Gastrocnemius medialis (tissue), 4 donors: ENCODE measurements at regions not wholly inside any gene's neighbourhood (a gene's known extent, or its start where the extent isn't known, plus 50 kb on each side); places are given as distances from the start of the nearest gene placed in this dataset.
"Not testable (repeated sequence)": the region's sequence is repeated elsewhere in the genome, so short reads cannot be mapped to it uniquely, and the experiment has no call there.

Experiments used
- ATAC-seq, 2 donors: fragments of 150-250 bp; one replicate each; pipeline ENCODE4 v1.9.1; 2016
- DNase-seq, 2 donors: peaks; one replicate each; pipeline ENCODE4 v3.0.0-alpha.2; 2019
- H3K27ac ChIP-seq, 4 donors: fragments of 200-600 bp; sonication (generic); 1 replicate in 1 of 4; 2 replicates in 3 of 4; pipeline ENCODE4 v1.5.1; 2016 to 2018; ENCODE audit warnings: mild to moderate bottlenecking in 2 of 4, moderate library complexity in 1 of 4
- H3K27me3 ChIP-seq, 3 donors: fragments of 200-600 bp; sonication (generic) in 2 of 3; 1 replicate in 1 of 3; 2 replicates in 2 of 3; pipeline versions ENCODE4 v1.5.1 to v1.6.0; 2016 to 2019; ENCODE audit warnings: mild to moderate bottlenecking in 1 of 3, moderate library complexity in 1 of 3
- H3K36me3 ChIP-seq, 2 donors: fragments of 200-600 bp; sonication (generic) in 1 of 2; one replicate each; pipeline ENCODE4 v1.5.1; 2017 to 2018
- H3K4me1 ChIP-seq, 2 donors: fragments of 200-600 bp; sonication (generic) in 1 of 2; one replicate each; pipeline ENCODE4 v1.5.1; 2016 to 2017; ENCODE audit warnings: mild to moderate bottlenecking in 2 of 2
- H3K4me3 ChIP-seq, 4 donors: fragments of 200-600 bp; sonication (generic) in 3 of 4; 1 replicate in 1 of 4; 2 replicates in 3 of 4; pipeline ENCODE4 v1.5.1; 2016 to 2019; ENCODE audit warnings: mild to moderate bottlenecking in 2 of 4
- H3K9me3 ChIP-seq, 3 donors: fragments of 200-600 bp; sonication (generic) in 2 of 3; 1 replicate in 1 of 3; 2 replicates in 2 of 3; pipeline ENCODE4 v1.5.1; 2016 to 2019
- POLR2A ChIP-seq, 2 donors: fragments of 450-650 bp; IDR thresholded peaks; one replicate each; pipeline ENCODE4 v1.6.1; 2017; ENCODE audit warnings: antibody characterized with exemption in 2 of 2, mild to moderate bottlenecking in 2 of 2, moderate library complexity in 2 of 2
- in situ Hi-C, 4 donors: fragments of 200-750 bp; cut with MboI; loops; one replicate each; pipeline versions ENCODE4 v1.15.0 to v1.8.0; 2017; ENCODE audit warnings: low sequenced_read_pairs in 4 of 4
- intact Hi-C: fragments of 100-400 bp; cut with DNase I; formaldehyde crosslinking; loops from one replicate; pipeline ENCODE4 v1.15.1; 2023; ENCODE audit warnings: low total_unique reads
- TF ChIP-seq, protein P1 (sequence below), 5 experiments: fragments of 450-650 bp in 3 of 5; fragments of 200-600 bp in 2 of 5; sonication (generic) in 2 of 5; IDR thresholded peaks in 4 of 5; conservative IDR thresholded peaks in 1 of 5; 1 replicate in 4 of 5; 2 replicates in 1 of 5; pipeline ENCODE4 v1.5.1; 2016 to 2019; ENCODE audit warnings: antibody characterized with exemption in 5 of 5, mild to moderate bottlenecking in 3 of 5, moderate library complexity in 3 of 5

DNA sequence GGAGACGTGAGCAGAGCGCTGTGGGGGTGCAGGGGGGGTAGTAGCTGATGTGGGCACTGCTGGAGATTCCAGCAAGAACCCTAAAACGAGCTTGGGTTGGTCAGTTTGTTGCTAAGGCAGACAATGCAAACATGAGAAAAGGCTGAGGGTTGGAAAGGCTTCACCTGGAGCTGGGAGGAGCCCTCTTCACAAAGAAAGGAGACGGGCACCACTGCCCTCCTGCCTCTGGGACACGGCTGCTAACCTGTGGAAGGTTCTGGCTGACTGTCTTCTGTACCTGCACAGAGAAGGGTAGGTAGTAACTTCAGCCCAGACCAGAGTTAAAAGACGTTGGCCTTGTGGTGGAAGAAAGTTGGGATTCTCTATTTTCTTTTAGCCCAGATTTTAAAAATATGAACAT, 108.7 kb downstream of the SUCLA2 start:
- intact Hi-C loops (no loop called here), in situ Hi-C loops (no loop called here)
- Histone ChIP-seq H3K4me3 (no peak overlapping the region), H3K36me3 (peaks cover 0 to 5% of the 10 kb centered on the region in 2 donors), H3K27me3 (no peaks in the 10 kb centered on the region), H3K9me3 (no peaks in the 10 kb centered on the region), H3K27ac (no peak overlapping the region), H3K4me1 (no peaks in the 10 kb centered on the region)
- DNase-seq (no peak), ATAC-seq (no peak)
- TF ChIP-seq, protein P1, sequence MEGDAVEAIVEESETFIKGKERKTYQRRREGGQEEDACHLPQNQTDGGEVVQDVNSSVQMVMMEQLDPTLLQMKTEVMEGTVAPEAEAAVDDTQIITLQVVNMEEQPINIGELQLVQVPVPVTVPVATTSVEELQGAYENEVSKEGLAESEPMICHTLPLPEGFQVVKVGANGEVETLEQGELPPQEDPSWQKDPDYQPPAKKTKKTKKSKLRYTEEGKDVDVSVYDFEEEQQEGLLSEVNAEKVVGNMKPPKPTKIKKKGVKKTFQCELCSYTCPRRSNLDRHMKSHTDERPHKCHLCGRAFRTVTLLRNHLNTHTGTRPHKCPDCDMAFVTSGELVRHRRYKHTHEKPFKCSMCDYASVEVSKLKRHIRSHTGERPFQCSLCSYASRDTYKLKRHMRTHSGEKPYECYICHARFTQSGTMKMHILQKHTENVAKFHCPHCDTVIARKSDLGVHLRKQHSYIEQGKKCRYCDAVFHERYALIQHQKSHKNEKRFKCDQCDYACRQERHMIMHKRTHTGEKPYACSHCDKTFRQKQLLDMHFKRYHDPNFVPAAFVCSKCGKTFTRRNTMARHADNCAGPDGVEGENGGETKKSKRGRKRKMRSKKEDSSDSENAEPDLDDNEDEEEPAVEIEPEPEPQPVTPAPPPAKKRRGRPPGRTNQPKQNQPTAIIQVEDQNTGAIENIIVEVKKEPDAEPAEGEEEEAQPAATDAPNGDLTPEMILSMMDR (IDR thresholded peaks at IDR 0.05 in 4 of 5, conservative IDR thresholded peaks at IDR 0.05 in 1 of 5) = no peak
- TF ChIP-seq POLR2A (IDR thresholded peaks at IDR 0.05) = no peak

DNA sequence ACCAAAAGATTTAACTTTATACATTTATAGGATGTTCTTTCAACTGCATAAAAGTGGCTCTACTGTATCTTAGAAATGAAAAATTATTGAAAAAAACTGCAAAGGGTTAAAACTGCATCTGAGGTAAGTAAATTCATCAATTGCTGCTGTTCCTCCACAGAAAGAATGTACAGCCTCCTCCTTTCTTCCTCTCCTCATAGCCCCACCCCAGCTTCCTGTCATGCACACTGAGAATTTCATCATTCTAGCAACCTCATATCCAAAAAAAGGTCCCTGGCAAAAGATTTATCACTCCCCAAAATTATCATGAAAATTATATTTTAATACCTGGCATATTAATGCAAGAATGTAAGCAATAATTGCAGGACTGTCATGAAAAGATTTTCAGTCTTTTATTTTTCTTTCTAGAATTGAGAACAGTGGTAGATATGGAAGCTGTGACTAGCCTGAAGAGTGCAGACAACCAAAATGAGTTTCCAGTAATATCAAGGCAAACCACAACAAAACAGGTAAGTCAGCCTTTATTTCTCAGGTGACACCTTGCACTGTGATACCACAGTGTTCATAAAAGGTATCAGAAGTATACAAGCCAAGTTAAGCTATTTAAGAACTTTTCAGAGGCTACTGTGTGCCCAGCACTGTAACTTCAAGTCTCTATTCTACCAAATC, 110.8 kb downstream of the SUCLA2 start:
- DNase-seq (no peak), ATAC-seq (no peak)
- H3K27me3 ChIP-seq = no peaks in the 10 kb centered on the region
- no peaks in the 10 kb centered on the region for H3K36me3 ChIP-seq
- H3K4me3 ChIP-seq = no peak overlapping the region
- intact Hi-C loops (no loop called here), in situ Hi-C loops (no loop called here)
- no peaks in the 10 kb centered on the region for H3K4me1 ChIP-seq
- H3K27ac ChIP-seq = no peak overlapping the region
- no peaks in the 10 kb centered on the region for H3K9me3 ChIP-seq
- TF ChIP-seq, protein P1 (IDR thresholded peaks at IDR 0.05 in 4 of 5, conservative IDR thresholded peaks at IDR 0.05 in 1 of 5) = no peak
- no peak for TF ChIP-seq POLR2A (IDR thresholded peaks at IDR 0.05)

DNA sequence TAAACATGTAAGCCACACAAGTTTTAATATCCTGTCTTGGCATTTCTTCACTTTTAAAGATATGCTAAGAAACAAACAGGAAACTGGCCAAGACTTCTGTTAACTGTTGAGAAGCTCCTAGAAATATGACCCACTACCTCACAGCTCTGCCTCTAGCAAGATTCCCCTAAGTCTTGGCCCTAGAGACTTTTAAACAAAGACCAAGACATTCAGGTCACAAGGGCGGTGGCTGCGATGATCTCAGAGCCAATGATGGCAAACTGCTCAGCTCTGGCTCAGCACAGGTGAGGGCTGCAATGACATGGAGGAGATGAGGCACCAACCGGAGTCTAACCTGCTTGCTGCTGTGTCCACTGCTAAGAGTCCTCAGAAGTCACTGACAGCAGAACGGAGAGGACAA, 114.8 kb downstream of the SUCLA2 start:
- no peak for TF ChIP-seq POLR2A (IDR thresholded peaks at IDR 0.05)
- TF ChIP-seq, protein P1 (IDR thresholded peaks at IDR 0.05 in 4 of 5, conservative IDR thresholded peaks at IDR 0.05 in 1 of 5) = no peak
- DNase-seq = no peak
- H3K27ac ChIP-seq = no peak overlapping the region
- H3K4me1 ChIP-seq = no peaks in the 10 kb centered on the region
- no peaks in the 10 kb centered on the region for H3K9me3 ChIP-seq
- H3K4me3 ChIP-seq = no peak overlapping the region
- H3K36me3 ChIP-seq = no peaks in the 10 kb centered on the region
- in situ Hi-C loops = no loop called here
- H3K27me3 ChIP-seq = no peaks in the 10 kb centered on the region
- ATAC-seq = no peak
- intact Hi-C loops = no loop called here

DNA sequence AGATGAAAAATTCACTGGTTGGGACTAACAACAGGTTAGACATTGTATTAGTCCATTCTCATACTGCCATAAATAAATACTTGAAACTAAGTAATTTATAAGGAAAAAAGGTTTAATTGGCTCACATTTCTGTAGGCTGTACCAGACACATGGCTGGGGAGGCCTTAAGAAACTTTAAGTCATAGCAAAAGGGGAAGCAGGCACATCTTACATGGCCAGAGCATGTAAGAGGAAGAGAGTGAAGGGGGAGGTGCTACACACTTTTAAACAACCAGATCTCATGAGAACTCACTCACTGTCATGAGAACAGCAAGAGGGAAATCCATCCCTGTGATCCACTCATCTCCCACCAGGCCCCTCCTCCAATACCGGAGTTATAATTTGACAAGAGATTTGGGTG, 125.9 kb downstream of the SUCLA2 start:
- Histone ChIP-seq H3K9me3 (no peaks in the 10 kb centered on the region), H3K27me3 (no peaks in the 10 kb centered on the region), H3K4me3 (no peak overlapping the region), H3K36me3 (no peaks in the 10 kb centered on the region), H3K27ac (no peak overlapping the region), H3K4me1 (no peaks in the 10 kb centered on the region)
- TF ChIP-seq, protein P1 (IDR thresholded peaks at IDR 0.05 in 4 of 5, conservative IDR thresholded peaks at IDR 0.05 in 1 of 5) = no peak
- no peak for TF ChIP-seq POLR2A (IDR thresholded peaks at IDR 0.05)
- ATAC-seq (no peak), DNase-seq (no peak)
- in situ Hi-C loops = no loop called here
- intact Hi-C loops = no loop called here

DNA sequence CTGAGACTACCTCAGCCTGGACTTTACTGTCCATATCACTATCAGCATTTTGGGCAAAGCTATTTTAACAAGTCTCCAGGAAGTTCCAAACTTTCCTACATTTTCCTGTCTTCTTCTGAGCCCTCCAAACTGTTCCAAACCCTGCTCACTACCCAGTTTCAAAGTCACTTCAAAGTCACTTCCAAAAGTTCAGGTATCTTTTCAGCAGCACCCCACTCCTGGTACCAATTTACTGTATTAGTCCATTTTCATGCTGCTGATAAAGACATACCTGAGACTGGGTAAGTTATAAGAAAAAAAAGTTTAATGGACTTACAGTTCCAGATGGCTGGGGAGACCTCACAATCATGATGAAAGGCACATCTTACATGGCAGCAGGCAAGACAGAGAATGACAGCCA, 127.1 kb downstream of the SUCLA2 start:
- H3K4me1 ChIP-seq, H3K27ac ChIP-seq, H3K36me3 ChIP-seq, DNase-seq, H3K4me3 ChIP-seq, in situ Hi-C loops, H3K27me3 ChIP-seq, H3K9me3 ChIP-seq, intact Hi-C loops, ATAC-seq: not testable (repeated sequence)

DNA sequence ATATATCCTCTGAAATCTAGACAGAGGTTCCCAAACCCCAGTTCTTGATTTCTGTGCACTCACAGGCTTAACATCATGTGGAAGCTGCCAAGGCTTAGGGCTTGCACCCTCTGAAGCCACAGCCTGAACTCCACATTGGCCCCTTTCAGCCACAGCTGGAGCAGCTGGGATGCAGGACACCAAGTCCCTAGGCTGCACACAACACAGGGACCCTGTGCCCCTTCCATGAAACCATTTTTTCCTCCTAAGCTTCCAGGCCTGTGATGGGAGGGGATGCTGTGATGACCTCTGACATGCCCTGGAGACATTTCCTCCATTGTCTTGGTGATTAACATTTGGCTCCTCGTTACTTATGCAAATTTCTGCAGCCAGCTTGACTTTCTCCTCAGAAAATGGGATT, 127.8 kb downstream of the SUCLA2 start:
- H3K36me3 ChIP-seq, ATAC-seq, H3K27ac ChIP-seq, H3K4me1 ChIP-seq, DNase-seq, H3K27me3 ChIP-seq, in situ Hi-C loops, intact Hi-C loops, H3K4me3 ChIP-seq, H3K9me3 ChIP-seq: not testable (repeated sequence)
